ENCODE measurements at regions not wholly inside any gene's neighbourhood (a gene's known extent, or its start where the extent isn't known, plus 50 kb on each side); places are given as distances from the start of the nearest gene placed in this dataset.

GRCh38 chr4:59127006-59127405, 2016.8 kb upstream of the IGFBP7 start:
- DNase-seq (no peak), ATAC-seq (no peak)
- Mint-ChIP-seq H3K4me1 (ENCODE audit: low read depth) (no peaks in the 10 kb centered on the region), H3K9me3 (peaks cover 14% of the 10 kb centered on the region), H3K4me3 (no peak overlapping the region), H3K36me3 (ENCODE audit: insufficient read depth) (no peaks in the 10 kb centered on the region), H3K27me3 (ENCODE audit: low read depth) (no peaks in the 10 kb centered on the region)

GRCh38 chr4:59127743-59128142, 2017.6 kb upstream of the IGFBP7 start:
- Mint-ChIP-seq H3K36me3 (ENCODE audit: insufficient read depth) (no peaks in the 10 kb centered on the region), H3K9me3 (peaks cover 16% of the 10 kb centered on the region), H3K27me3 (ENCODE audit: low read depth) (no peaks in the 10 kb centered on the region), H3K4me3 (no peak overlapping the region), H3K4me1 (ENCODE audit: low read depth) (no peaks in the 10 kb centered on the region)
- DNase-seq (no peak), ATAC-seq (no peak)

GRCh38 chr4:59135248-59135985, 2025.2 kb upstream of the IGFBP7 start:
- no peak for ATAC-seq
- peaks cover 29% of the 10 kb centered on the region for H3K9me3 Mint-ChIP-seq
- no peak overlapping the region for H3K4me3 Mint-ChIP-seq
- no peaks in the 10 kb centered on the region for H3K36me3 Mint-ChIP-seq (ENCODE audit: insufficient read depth)
- no peak for DNase-seq
- no peaks in the 10 kb centered on the region for H3K27me3 Mint-ChIP-seq (ENCODE audit: low read depth)
- no peaks in the 10 kb centered on the region for H3K4me1 Mint-ChIP-seq (ENCODE audit: low read depth)

GRCh38 chr4:59161249-59161648, 2038.9 kb upstream of the ADGRL3 start:
- Mint-ChIP-seq H3K27me3 (ENCODE audit: low read depth) (no peaks in the 10 kb centered on the region), H3K36me3 (ENCODE audit: insufficient read depth) (no peaks in the 10 kb centered on the region), H3K4me1 (ENCODE audit: low read depth) (no peaks in the 10 kb centered on the region), H3K9me3 (peaks cover 16% of the 10 kb centered on the region), H3K4me3 (no peak overlapping the region)
- ATAC-seq (no peak), DNase-seq (no peak)

GRCh38 chr4:59175617-59176016, 2024.5 kb upstream of the ADGRL3 start:
- no peaks in the 10 kb centered on the region for H3K27me3 Mint-ChIP-seq (ENCODE audit: low read depth)
- H3K4me1 Mint-ChIP-seq (ENCODE audit: low read depth) = no peaks in the 10 kb centered on the region
- H3K9me3 Mint-ChIP-seq = peaks cover 2% of the 10 kb centered on the region
- ATAC-seq (no peak), DNase-seq (no peak)
- H3K4me3 Mint-ChIP-seq = no peak overlapping the region
- H3K36me3 Mint-ChIP-seq (ENCODE audit: insufficient read depth) = no peaks in the 10 kb centered on the region

- ATAC-seq = no peak
- DNase-seq = no peak
- no peaks in the 10 kb centered on the region for H3K36me3 Mint-ChIP-seq (ENCODE audit: insufficient read depth)
- H3K27me3 Mint-ChIP-seq (ENCODE audit: low read depth) = no peaks in the 10 kb centered on the region
- H3K4me3 Mint-ChIP-seq = no peak overlapping the region
- H3K4me1 Mint-ChIP-seq (ENCODE audit: low read depth) = no peaks in the 10 kb centered on the region
- H3K9me3 Mint-ChIP-seq = peaks cover 6% of the 10 kb centered on the region
Measured at GRCh38 chr4:59179372-59179771, 2020.8 kb upstream of the ADGRL3 start.

GRCh38 chr4:59180161-59180560, 2020.0 kb upstream of the ADGRL3 start:
- Mint-ChIP-seq H3K36me3 (ENCODE audit: insufficient read depth) (no peaks in the 10 kb centered on the region), H3K4me3 (no peak overlapping the region), H3K27me3 (ENCODE audit: low read depth) (no peaks in the 10 kb centered on the region), H3K4me1 (ENCODE audit: low read depth) (no peaks in the 10 kb centered on the region), H3K9me3 (peaks cover 6% of the 10 kb centered on the region)
- ATAC-seq = no peak
- DNase-seq = no peak

GRCh38 chr4:59180969-59181368, 2019.2 kb upstream of the ADGRL3 start:
- ATAC-seq (no peak), DNase-seq (no peak)
- Mint-ChIP-seq H3K4me3 (no peak overlapping the region), H3K27me3 (ENCODE audit: low read depth) (no peaks in the 10 kb centered on the region), H3K4me1 (ENCODE audit: low read depth) (no peaks in the 10 kb centered on the region), H3K9me3 (peaks cover 6% of the 10 kb centered on the region), H3K36me3 (ENCODE audit: insufficient read depth) (no peaks in the 10 kb centered on the region)

GRCh38 chr4:59195839-59196238, 2004.3 kb upstream of the ADGRL3 start:
- no peaks in the 10 kb centered on the region for H3K4me1 Mint-ChIP-seq (ENCODE audit: low read depth)
- H3K27me3 Mint-ChIP-seq (ENCODE audit: low read depth) = no peaks in the 10 kb centered on the region
- no peak for ATAC-seq

GRCh38 chr4:59200992-59201391, 1999.1 kb upstream of the ADGRL3 start:
- H3K4me3 Mint-ChIP-seq = no peak overlapping the region

More at GRCh38 chr4:59195839-59196238, 2004.3 kb upstream of the ADGRL3 start:
- H3K36me3 Mint-ChIP-seq (ENCODE audit: insufficient read depth) = no peaks in the 10 kb centered on the region
- H3K9me3 Mint-ChIP-seq = peaks cover 27% of the 10 kb centered on the region
- H3K4me3 Mint-ChIP-seq = no peak overlapping the region
- DNase-seq = no peak

GRCh38 chr4:59217910-59218631, 1982.1 kb upstream of the ADGRL3 start:
- DNase-seq = no peak
- peaks cover 14% of the 10 kb centered on the region for H3K9me3 Mint-ChIP-seq
- no peaks in the 10 kb centered on the region for H3K27me3 Mint-ChIP-seq (ENCODE audit: low read depth)
- no peak overlapping the region for H3K4me3 Mint-ChIP-seq
- no peak for ATAC-seq
- H3K36me3 Mint-ChIP-seq (ENCODE audit: insufficient read depth) = no peaks in the 10 kb centered on the region
- no peaks in the 10 kb centered on the region for H3K4me1 Mint-ChIP-seq (ENCODE audit: low read depth)

More at GRCh38 chr4:59200992-59201391, 1999.1 kb upstream of the ADGRL3 start:
- H3K36me3 Mint-ChIP-seq (ENCODE audit: insufficient read depth) = no peaks in the 10 kb centered on the region
- H3K4me1 Mint-ChIP-seq (ENCODE audit: low read depth) = no peaks in the 10 kb centered on the region
- ATAC-seq = no peak
- no peaks in the 10 kb centered on the region for H3K27me3 Mint-ChIP-seq (ENCODE audit: low read depth)
- no peak for DNase-seq
- H3K9me3 Mint-ChIP-seq = peaks cover 26% of the 10 kb centered on the region

GRCh38 chr4:59222221-59222620, 1977.9 kb upstream of the ADGRL3 start:
- Mint-ChIP-seq H3K9me3 (peaks cover 27% of the 10 kb centered on the region), H3K27me3 (ENCODE audit: low read depth) (no peaks in the 10 kb centered on the region), H3K4me1 (ENCODE audit: low read depth) (no peaks in the 10 kb centered on the region), H3K4me3 (no peak overlapping the region), H3K36me3 (ENCODE audit: insufficient read depth) (no peaks in the 10 kb centered on the region)
- ATAC-seq (no peak), DNase-seq (no peak)

- Mint-ChIP-seq H3K9me3 (peaks cover 27% of the 10 kb centered on the region), H3K27me3 (ENCODE audit: low read depth) (no peaks in the 10 kb centered on the region), H3K36me3 (ENCODE audit: insufficient read depth) (no peaks in the 10 kb centered on the region), H3K4me3 (no peak overlapping the region), H3K4me1 (ENCODE audit: low read depth) (no peaks in the 10 kb centered on the region)
- DNase-seq (no peak), ATAC-seq (no peak)
Measured at GRCh38 chr4:59223292-59223941, 1976.7 kb upstream of the ADGRL3 start.

GRCh38 chr4:59238212-59238611, 1961.9 kb upstream of the ADGRL3 start:
- DNase-seq = no peak
- Mint-ChIP-seq H3K9me3 (peaks cover 24% of the 10 kb centered on the region), H3K27me3 (ENCODE audit: low read depth) (no peaks in the 10 kb centered on the region), H3K4me1 (ENCODE audit: low read depth) (no peaks in the 10 kb centered on the region), H3K36me3 (ENCODE audit: insufficient read depth) (no peaks in the 10 kb centered on the region), H3K4me3 (no peak overlapping the region)
- ATAC-seq = no peak

- no peak for ATAC-seq
Measured at GRCh38 chr4:59240011-59240410, 1960.1 kb upstream of the ADGRL3 start.

More at GRCh38 chr4:59240011-59240410, 1960.1 kb upstream of the ADGRL3 start:
- DNase-seq = no peak
- Mint-ChIP-seq H3K4me1 (ENCODE audit: low read depth) (no peaks in the 10 kb centered on the region), H3K36me3 (ENCODE audit: insufficient read depth) (no peaks in the 10 kb centered on the region), H3K4me3 (no peak overlapping the region), H3K9me3 (peaks cover 26% of the 10 kb centered on the region), H3K27me3 (ENCODE audit: low read depth) (no peaks in the 10 kb centered on the region)

Data from activated T-cell treated with anti-CD3 and anti-CD28 coated beads, Interleukin-2, amount 50 U/mL, for 4 hours (primary cell).